SK-N-SH treated with all-trans-retinoic acid at 6 μM for 48 hours (cell line): ENCODE measurements at regions not wholly inside any gene's neighbourhood (a gene's known extent, or its start where the extent isn't known, plus 50 kb on each side); places are given as distances from the start of the nearest gene placed in this dataset.

Source experiments
- ATAC-seq: fragments of 200-7000 bp; cut with Tn5 transposase; 3 replicates; pipeline ENCODE4 v1.9.1; 2020; ENCODE audit warnings: mild to moderate bottlenecking, moderate library complexity
- ARNTL ChIP-seq: fragments of 450-650 bp; formaldehyde crosslinking; IDR thresholded peaks from 2 replicates; pipeline ENCODE4 v1.5.0; 2020; ENCODE audit warnings: low read depth, mild to moderate bottlenecking, moderate library complexity, borderline replicate concordance
- BACH2 ChIP-seq: fragments of 250-450 bp; sonication (Bioruptor Pico); IDR thresholded peaks from 2 replicates; pipeline ENCODE4 v1.9.0; 2021; ENCODE audit warnings: mild to moderate bottlenecking, borderline replicate concordance
- CREB5 ChIP-seq: fragments of 250-450 bp; sonication (Bioruptor Pico); IDR thresholded peaks from 2 replicates; pipeline ENCODE4 v1.5.1; 2020; ENCODE audit warnings: low read depth, mild to moderate bottlenecking, moderate library complexity
- CSDC2 ChIP-seq: fragments of 250-450 bp; sonication (Bioruptor Pico); IDR thresholded peaks from 2 replicates; pipeline ENCODE4 v1.5.0; 2020; ENCODE audit warnings: mild to moderate bottlenecking, moderate library complexity
- CSRNP3 ChIP-seq: fragments of 250-450 bp; sonication (Bioruptor Pico); IDR thresholded peaks from 2 replicates; pipeline ENCODE4 v1.5.1; 2021; ENCODE audit warnings: mild to moderate bottlenecking, moderate library complexity
- GLIS3 ChIP-seq: fragments of 250-450 bp; sonication (Bioruptor Pico); IDR thresholded peaks from 2 replicates; pipeline ENCODE4 v1.5.0; 2020; ENCODE audit warnings: mild to moderate bottlenecking, moderate library complexity
- OSR1 ChIP-seq: fragments of 250-450 bp; sonication (Bioruptor Pico); IDR thresholded peaks from 2 replicates; pipeline ENCODE4 v1.8.0; 2022; ENCODE audit warnings: moderate library complexity, mild to moderate bottlenecking, inconsistent platforms
- POU6F1 ChIP-seq: fragments of 250-450 bp; sonication (Bioruptor Pico); IDR thresholded peaks from 2 replicates; pipeline ENCODE4 v1.8.0; 2021; ENCODE audit warnings: low read depth, mild to moderate bottlenecking, moderate library complexity, borderline replicate concordance
- PPARA ChIP-seq: fragments of 250-450 bp; sonication (Bioruptor Pico); IDR thresholded peaks from 2 replicates; pipeline ENCODE4 v1.5.0; 2020; ENCODE audit warnings: mild to moderate bottlenecking, borderline replicate concordance
- RARB ChIP-seq: fragments of 250-450 bp; sonication (Bioruptor Pico); IDR thresholded peaks from 2 replicates; pipeline ENCODE4 v1.8.0; 2021; ENCODE audit warnings: mild to moderate bottlenecking, moderate library complexity
- SNAI2 ChIP-seq: fragments of 250-450 bp; sonication (Bioruptor Pico); IDR thresholded peaks from 2 replicates; pipeline ENCODE4 v1.5.0; 2020; ENCODE audit warnings: mild to moderate bottlenecking, moderate library complexity
- TOX ChIP-seq: fragments of 250-450 bp; sonication (Bioruptor Pico); IDR thresholded peaks from 2 replicates; pipeline ENCODE4 v1.8.0; 2021; ENCODE audit warnings: mild to moderate bottlenecking, moderate library complexity, borderline replicate concordance
- TSHZ2 ChIP-seq: fragments of 250-450 bp; sonication (Bioruptor Pico); IDR thresholded peaks from 2 replicates; pipeline ENCODE4 v1.5.0; 2020; ENCODE audit warnings: mild to moderate bottlenecking, moderate library complexity
- ZFP3 ChIP-seq: fragments of 250-450 bp; sonication (Bioruptor Pico); IDR thresholded peaks from 2 replicates; pipeline ENCODE4 v1.5.0; 2020; ENCODE audit warnings: mild to moderate bottlenecking, moderate library complexity
- ZFP30 ChIP-seq: fragments of 450-650 bp; formaldehyde crosslinking; IDR thresholded peaks from 2 replicates; pipeline ENCODE4 v1.5.0; 2022; ENCODE audit warnings: mild to moderate bottlenecking, moderate library complexity
- ZNF565 ChIP-seq: fragments of 450-650 bp; formaldehyde crosslinking; conservative IDR thresholded peaks from 2 replicates; pipeline ENCODE4 v1.5.0; 2020; ENCODE audit warnings: low read depth, mild to moderate bottlenecking, moderate library complexity
- ZNF70 ChIP-seq: fragments of 450-650 bp; formaldehyde crosslinking; IDR thresholded peaks from 2 replicates; pipeline ENCODE4 v1.5.0; 2020; ENCODE audit warnings: mild to moderate bottlenecking, moderate library complexity
- ZNF8 ChIP-seq: fragments of 450-650 bp; formaldehyde crosslinking; IDR thresholded peaks from 2 replicates; pipeline ENCODE4 v1.5.0; 2020; ENCODE audit warnings: mild to moderate bottlenecking, moderate library complexity

- TF ChIP-seq ARNTL (no peak), ZFP30 (CRISPR knock-in tag) (no peak), POU6F1 (CRISPR knock-in tag) (no peak), CSDC2 (CRISPR knock-in tag) (no peak), SNAI2 (no peak), TOX (CRISPR knock-in tag) (no peak), CREB5 (no peak), OSR1 (CRISPR knock-in tag) (no peak), ZNF8 (no peak), PPARA (no peak), GLIS3 (CRISPR knock-in tag) (no peak), TSHZ2 (CRISPR knock-in tag) (no peak), CSRNP3 (CRISPR knock-in tag) (no peak)
- no peak for ATAC-seq
Measured at GRCh38 chrX:34562006-34562405, 95.1 kb downstream of the TMEM47 start.

GRCh38 chrX:34560180-34560579 lies 96.9 kb downstream of the TMEM47 start:
- ATAC-seq = no peak
- TF ChIP-seq CSRNP3 (CRISPR knock-in tag) = no peak
- TF ChIP-seq SNAI2 = no peak
- no peak for TF ChIP-seq ZNF70 (CRISPR knock-in tag)

- no peak for ATAC-seq
Measured at GRCh38 chrX:34559325-34559724, 97.8 kb downstream of the TMEM47 start.

More at GRCh38 chrX:34559325-34559724, 97.8 kb downstream of the TMEM47 start:
- no peak for TF ChIP-seq POU6F1 (CRISPR knock-in tag)
- no peak for TF ChIP-seq BACH2 (CRISPR knock-in tag)
- TF ChIP-seq ZFP30 (CRISPR knock-in tag) = no peak
- TF ChIP-seq ZNF565 (CRISPR knock-in tag) = no peak
- TF ChIP-seq ZNF8 = no peak
- TF ChIP-seq ZFP3 (CRISPR knock-in tag) = no peak
- TF ChIP-seq SNAI2 = no peak
- TF ChIP-seq CSRNP3 (CRISPR knock-in tag) = no peak
- no peak for TF ChIP-seq OSR1 (CRISPR knock-in tag)
- no peak for TF ChIP-seq TSHZ2 (CRISPR knock-in tag)
- no peak for TF ChIP-seq GLIS3 (CRISPR knock-in tag)
- no peak for TF ChIP-seq CREB5
- no peak for TF ChIP-seq RARB (CRISPR knock-in tag)
- TF ChIP-seq ZNF70 (CRISPR knock-in tag) = no peak
